ENCODE measurements at regions not wholly inside any gene's neighbourhood (a gene's known extent, or its start where the extent isn't known, plus 50 kb on each side); places are given as distances from the start of the nearest gene placed in this dataset.

- TF ChIP-seq, protein P1, sequence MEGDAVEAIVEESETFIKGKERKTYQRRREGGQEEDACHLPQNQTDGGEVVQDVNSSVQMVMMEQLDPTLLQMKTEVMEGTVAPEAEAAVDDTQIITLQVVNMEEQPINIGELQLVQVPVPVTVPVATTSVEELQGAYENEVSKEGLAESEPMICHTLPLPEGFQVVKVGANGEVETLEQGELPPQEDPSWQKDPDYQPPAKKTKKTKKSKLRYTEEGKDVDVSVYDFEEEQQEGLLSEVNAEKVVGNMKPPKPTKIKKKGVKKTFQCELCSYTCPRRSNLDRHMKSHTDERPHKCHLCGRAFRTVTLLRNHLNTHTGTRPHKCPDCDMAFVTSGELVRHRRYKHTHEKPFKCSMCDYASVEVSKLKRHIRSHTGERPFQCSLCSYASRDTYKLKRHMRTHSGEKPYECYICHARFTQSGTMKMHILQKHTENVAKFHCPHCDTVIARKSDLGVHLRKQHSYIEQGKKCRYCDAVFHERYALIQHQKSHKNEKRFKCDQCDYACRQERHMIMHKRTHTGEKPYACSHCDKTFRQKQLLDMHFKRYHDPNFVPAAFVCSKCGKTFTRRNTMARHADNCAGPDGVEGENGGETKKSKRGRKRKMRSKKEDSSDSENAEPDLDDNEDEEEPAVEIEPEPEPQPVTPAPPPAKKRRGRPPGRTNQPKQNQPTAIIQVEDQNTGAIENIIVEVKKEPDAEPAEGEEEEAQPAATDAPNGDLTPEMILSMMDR (conservative IDR thresholded peaks at IDR 0.05) = no peak
- TF ChIP-seq ZFX (IDR thresholded peaks at IDR 0.05) = no peak
These were observed 242.1 kb upstream of the GSE1 start for GRCh38 chr16:85370881-85371651.

All from C4-2B (cell line).